Upper lobe of left lung (tissue), 4 donors: ENCODE measurements at regions not wholly inside any gene's neighbourhood (a gene's known extent, or its start where the extent isn't known, plus 50 kb on each side); places are given as distances from the start of the nearest gene placed in this dataset.

Experiments used
- POLR2A ChIP-seq, 4 donors: fragments of 450-650 bp; IDR thresholded peaks; one replicate each; pipeline ENCODE4 v1.5.1; 2016 to 2017; ENCODE audit warnings: antibody characterized with exemption in 4 of 4, mild to moderate bottlenecking in 2 of 4
- POLR2AphosphoS5 ChIP-seq, 2 donors: sonication (generic); formaldehyde crosslinking; IDR thresholded peaks; one replicate each; pipeline ENCODE4 v1.5.1; 2017; ENCODE audit warnings: antibody characterized with exemption in 2 of 2

DNA sequence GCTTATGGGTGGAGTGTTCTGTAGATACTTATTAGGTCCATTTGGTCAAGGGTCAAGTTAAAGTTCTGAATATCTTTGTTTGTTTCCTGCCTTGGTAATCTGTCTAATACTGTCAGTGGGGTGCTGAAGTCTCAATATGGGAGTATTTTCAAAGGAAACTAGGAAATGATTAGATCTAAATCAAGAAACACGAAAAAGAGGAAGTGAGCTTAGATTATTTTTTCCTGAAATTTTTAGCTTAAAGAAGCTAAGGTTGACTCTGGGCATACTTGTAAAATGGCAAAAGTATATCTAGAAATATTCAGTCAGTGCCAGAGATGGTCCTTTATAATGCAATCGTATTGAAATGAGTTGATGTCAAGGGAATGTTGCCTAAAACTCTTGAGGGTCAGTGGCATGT, 313.5 kb downstream of the ICE1 start:
- TF ChIP-seq POLR2A (IDR thresholded peaks at IDR 0.05) (no peak), POLR2AphosphoS5 (IDR thresholded peaks at IDR 0.05) (no peak)
